ENCODE measurements at regions not wholly inside any gene's neighbourhood (a gene's known extent, or its start where the extent isn't known, plus 50 kb on each side); places are given as distances from the start of the nearest gene placed in this dataset.

- H3K27me3 Mint-ChIP-seq, result no peaks in the 10 kb centered on the region
- CTCF ChIA-PET, result no interaction called here
- no peak overlapping the region for H3K4me3 Mint-ChIP-seq
- H3K4me1 Mint-ChIP-seq, result no peaks in the 10 kb centered on the region
- H3K9me3 Mint-ChIP-seq, result peaks cover 3% of the 10 kb centered on the region
- H3K27ac Mint-ChIP-seq, result no peak overlapping the region
- no peak for DNase-seq
- no peaks in the 10 kb centered on the region for H3K36me3 Mint-ChIP-seq
Observed at GRCh38 chr16:9443864-9444263, 352.4 kb downstream of the HAPSTR1 start.

- CTCF ChIA-PET, result no interaction called here
- DNase-seq, result no peak
- no peak overlapping the region for H3K27ac Mint-ChIP-seq
- H3K27me3 Mint-ChIP-seq, result no peaks in the 10 kb centered on the region
- no peaks in the 10 kb centered on the region for H3K36me3 Mint-ChIP-seq
- no peaks in the 10 kb centered on the region for H3K4me1 Mint-ChIP-seq
- peaks cover 6% of the 10 kb centered on the region for H3K9me3 Mint-ChIP-seq
- no peak overlapping the region for H3K4me3 Mint-ChIP-seq
Observed at GRCh38 chr16:9446471-9447194, 355.2 kb downstream of the HAPSTR1 start.

- no peaks in the 10 kb centered on the region for H3K27me3 Mint-ChIP-seq
- CTCF ChIA-PET, result interaction anchor here (0.6 kb wide), 1 partner anchor 20 kb away, joined by 3 read pairs; no protein-coding TSS in a partner anchor
- DNase-seq, result no peak
- H3K4me3 Mint-ChIP-seq, result no peak overlapping the region
- no peak overlapping the region for H3K27ac Mint-ChIP-seq
- peaks cover 6% of the 10 kb centered on the region for H3K9me3 Mint-ChIP-seq
- H3K4me1 Mint-ChIP-seq, result no peaks in the 10 kb centered on the region
- H3K36me3 Mint-ChIP-seq, result no peaks in the 10 kb centered on the region
Observed at GRCh38 chr16:9447195-9447551, 355.7 kb downstream of the HAPSTR1 start.

- H3K9me3 Mint-ChIP-seq, result peaks cover 6% of the 10 kb centered on the region
- H3K27ac Mint-ChIP-seq, result no peak overlapping the region
- no peaks in the 10 kb centered on the region for H3K4me1 Mint-ChIP-seq
- no peak overlapping the region for H3K4me3 Mint-ChIP-seq
- no peaks in the 10 kb centered on the region for H3K36me3 Mint-ChIP-seq
- H3K27me3 Mint-ChIP-seq, result no peaks in the 10 kb centered on the region
- no peak for DNase-seq
- CTCF ChIA-PET, result interaction anchor here (0.6 kb wide), 1 partner anchor 20 kb away, joined by 3 read pairs; no protein-coding TSS in a partner anchor
Observed at GRCh38 chr16:9447699-9448098, 356.3 kb downstream of the HAPSTR1 start.

GRCh38 chr16:9449597-9449996, 358.2 kb downstream of the HAPSTR1 start:
- Mint-ChIP-seq H3K27ac (no peak overlapping the region), H3K27me3 (no peaks in the 10 kb centered on the region), H3K9me3 (peaks cover 16% of the 10 kb centered on the region), H3K4me1 (no peaks in the 10 kb centered on the region), H3K36me3 (no peaks in the 10 kb centered on the region), H3K4me3 (no peak overlapping the region)
- CTCF ChIA-PET, result no interaction called here
- DNase-seq, result no peak

- H3K4me1 Mint-ChIP-seq, result no peaks in the 10 kb centered on the region
- DNase-seq, result no peak
- H3K27me3 Mint-ChIP-seq, result peaks cover 3% of the 10 kb centered on the region
- H3K36me3 Mint-ChIP-seq, result no peaks in the 10 kb centered on the region
- H3K4me3 Mint-ChIP-seq, result no peak overlapping the region
- H3K9me3 Mint-ChIP-seq, result peaks cover 20% of the 10 kb centered on the region
- CTCF ChIA-PET, result no interaction called here
- no peak overlapping the region for H3K27ac Mint-ChIP-seq
Observed at GRCh38 chr16:9457215-9457614, 365.8 kb downstream of the HAPSTR1 start.

- no peak for DNase-seq
- H3K9me3 Mint-ChIP-seq, result peaks cover 16% of the 10 kb centered on the region
- CTCF ChIA-PET, result no interaction called here
- no peaks in the 10 kb centered on the region for H3K4me1 Mint-ChIP-seq
- H3K4me3 Mint-ChIP-seq, result no peak overlapping the region
- no peaks in the 10 kb centered on the region for H3K36me3 Mint-ChIP-seq
- no peak overlapping the region for H3K27ac Mint-ChIP-seq
- H3K27me3 Mint-ChIP-seq, result peaks cover 3% of the 10 kb centered on the region
Observed at GRCh38 chr16:9458816-9459215, 367.4 kb downstream of the HAPSTR1 start.

- no peaks in the 10 kb centered on the region for H3K4me1 Mint-ChIP-seq
- H3K4me3 Mint-ChIP-seq, result no peak overlapping the region
- CTCF ChIA-PET, result no interaction called here
- no peak for DNase-seq
- no peak overlapping the region for H3K27ac Mint-ChIP-seq
- H3K27me3 Mint-ChIP-seq, result peaks cover 3% of the 10 kb centered on the region
- no peaks in the 10 kb centered on the region for H3K9me3 Mint-ChIP-seq
- H3K36me3 Mint-ChIP-seq, result no peaks in the 10 kb centered on the region
Observed at GRCh38 chr16:9462984-9463383, 371.5 kb downstream of the HAPSTR1 start.

GRCh38 chr16:9463461-9463860, 372.0 kb downstream of the HAPSTR1 start:
- Mint-ChIP-seq H3K4me3 (no peak overlapping the region), H3K9me3 (no peaks in the 10 kb centered on the region), H3K4me1 (no peaks in the 10 kb centered on the region), H3K27ac (no peak overlapping the region), H3K27me3 (peaks cover 3% of the 10 kb centered on the region), H3K36me3 (no peaks in the 10 kb centered on the region)
- CTCF ChIA-PET, result no interaction called here
- DNase-seq, result no peak

- CTCF ChIA-PET, result no interaction called here
- no peak for DNase-seq
- Mint-ChIP-seq H3K36me3 (no peaks in the 10 kb centered on the region), H3K4me1 (no peaks in the 10 kb centered on the region), H3K27ac (no peak overlapping the region), H3K9me3 (no peaks in the 10 kb centered on the region), H3K27me3 (peaks cover 3% of the 10 kb centered on the region), H3K4me3 (no peak overlapping the region)
Observed at GRCh38 chr16:9465161-9465560, 373.7 kb downstream of the HAPSTR1 start.

GRCh38 chr16:9469512-9469911, 378.1 kb downstream of the HAPSTR1 start:
- no peak overlapping the region for H3K27ac Mint-ChIP-seq
- no peak for DNase-seq
- H3K27me3 Mint-ChIP-seq, result no peaks in the 10 kb centered on the region
- H3K36me3 Mint-ChIP-seq, result no peaks in the 10 kb centered on the region
- no peaks in the 10 kb centered on the region for H3K4me1 Mint-ChIP-seq
- H3K4me3 Mint-ChIP-seq, result no peak overlapping the region
- peaks cover 6% of the 10 kb centered on the region for H3K9me3 Mint-ChIP-seq
- CTCF ChIA-PET, result no interaction called here

- no peak for DNase-seq
- CTCF ChIA-PET, result no interaction called here
- Mint-ChIP-seq H3K36me3 (no peaks in the 10 kb centered on the region), H3K4me1 (no peaks in the 10 kb centered on the region), H3K27ac (no peak overlapping the region), H3K4me3 (no peak overlapping the region), H3K27me3 (no peaks in the 10 kb centered on the region), H3K9me3 (peaks cover 8% of the 10 kb centered on the region)
Observed at GRCh38 chr16:9476744-9477143, 385.3 kb downstream of the HAPSTR1 start.

- Mint-ChIP-seq H3K9me3 (peaks cover 4% of the 10 kb centered on the region), H3K4me3 (no peak overlapping the region), H3K27ac (no peak overlapping the region), H3K4me1 (no peaks in the 10 kb centered on the region), H3K27me3 (no peaks in the 10 kb centered on the region), H3K36me3 (no peaks in the 10 kb centered on the region)
- DNase-seq, result no peak
- CTCF ChIA-PET, result no interaction called here
Observed at GRCh38 chr16:9479008-9479407, 387.6 kb downstream of the HAPSTR1 start.

GRCh38 chr16:9480503-9480902, 389.1 kb downstream of the HAPSTR1 start:
- no peak for DNase-seq
- Mint-ChIP-seq H3K27ac (no peak overlapping the region), H3K27me3 (no peaks in the 10 kb centered on the region), H3K36me3 (no peaks in the 10 kb centered on the region), H3K4me3 (no peak overlapping the region), H3K4me1 (no peaks in the 10 kb centered on the region), H3K9me3 (peaks cover 2% of the 10 kb centered on the region)
- CTCF ChIA-PET, result no interaction called here

GRCh38 chr16:9481747-9482730, 390.6 kb downstream of the HAPSTR1 start:
- Mint-ChIP-seq H3K27ac (no peak overlapping the region), H3K4me1 (no peaks in the 10 kb centered on the region), H3K27me3 (no peaks in the 10 kb centered on the region), H3K4me3 (no peak overlapping the region), H3K36me3 (no peaks in the 10 kb centered on the region), H3K9me3 (peaks cover 2% of the 10 kb centered on the region)
- DNase-seq, result no peak
- CTCF ChIA-PET, result no interaction called here

Data from activated naive CD4-positive, alpha-beta T cell treated with anti-CD3 and anti-CD28 coated beads, Interleukin-2, amount 10 ng/mL, durations not matched to agents 7 days and 5 days (primary cell).